Upper lobe of left lung (tissue), 6 donors: ENCODE measurements at regions not wholly inside any gene's neighbourhood (a gene's known extent, or its start where the extent isn't known, plus 50 kb on each side); places are given as distances from the start of the nearest gene placed in this dataset.

Experiments used
- ATAC-seq, 2 donors: fragments of 200-7000 bp; cut with Tn5 transposase; one replicate each; pipeline ENCODE4 v1.9.1; 2022; ENCODE audit warnings: mild to moderate bottlenecking in 2 of 2, moderate library complexity in 2 of 2; ENCODE audit not compliant: low FRiP score in 2 of 2
- DNase-seq, 2 donors: peaks; one replicate each; pipeline ENCODE4 v3.0.0-alpha.2; 2019 to 2020
- H3K27ac ChIP-seq, 4 donors: fragments of 200-600 bp; sonication (generic); one replicate each; pipeline ENCODE4 v1.5.1; 2016 to 2019
- H3K27me3 ChIP-seq, 4 donors: fragments of 200-600 bp; sonication (generic); one replicate each; pipeline ENCODE4 v1.5.1; 2017 to 2019
- H3K36me3 ChIP-seq, 4 donors: fragments of 200-600 bp; sonication (generic); one replicate each; pipeline ENCODE4 v1.5.1; 2016 to 2019
- H3K4me1 ChIP-seq, 4 donors: fragments of 200-600 bp; sonication (generic); one replicate each; pipeline ENCODE4 v1.5.1; 2018 to 2019
- H3K4me3 ChIP-seq, 4 donors: fragments of 200-600 bp; sonication (generic); one replicate each; pipeline ENCODE4 v1.5.1; 2017 to 2019; ENCODE audit warnings: mild to moderate bottlenecking in 2 of 4, moderate library complexity in 1 of 4
- H3K9me3 ChIP-seq, 4 donors: fragments of 200-600 bp; sonication (generic); one replicate each; pipeline ENCODE4 v1.5.1; 2018 to 2019
- EP300 ChIP-seq, 4 donors: sonication (generic); formaldehyde crosslinking; IDR thresholded peaks; one replicate each; pipeline ENCODE4 v1.5.1; 2017; ENCODE audit warnings: antibody characterized with exemption in 4 of 4, control low read depth in 2 of 4
- POLR2A ChIP-seq, 4 donors: fragments of 450-650 bp; IDR thresholded peaks; one replicate each; pipeline ENCODE4 v1.5.1; 2016 to 2017; ENCODE audit warnings: antibody characterized with exemption in 4 of 4, mild to moderate bottlenecking in 2 of 4
- POLR2AphosphoS5 ChIP-seq, 2 donors: sonication (generic); formaldehyde crosslinking; IDR thresholded peaks; one replicate each; pipeline ENCODE4 v1.5.1; 2017; ENCODE audit warnings: antibody characterized with exemption in 2 of 2
- WGBS, 2 donors: methylation state at CpG; one replicate each; pipeline ENCODE4 v1.1.5; 2017 to 2018; 5-methylcytosine and 5-hydroxymethylcytosine counted together
- TF ChIP-seq, protein P1 (sequence below), 6 experiments: fragments of 450-650 bp in 4 of 6; fragments of 200-600 bp in 2 of 6; sonication (generic) in 2 of 6; IDR thresholded peaks; one replicate each; pipeline ENCODE4 v1.5.1; 2016 to 2019; ENCODE audit warnings: antibody characterized with exemption in 6 of 6
- donor health status: DM: no; HTN: no; CAD: no; lungs with moderate emphysema.
- donor health status: DM: no; HTN: yes; CAD: no; lungs with severe emphysema.

DNA sequence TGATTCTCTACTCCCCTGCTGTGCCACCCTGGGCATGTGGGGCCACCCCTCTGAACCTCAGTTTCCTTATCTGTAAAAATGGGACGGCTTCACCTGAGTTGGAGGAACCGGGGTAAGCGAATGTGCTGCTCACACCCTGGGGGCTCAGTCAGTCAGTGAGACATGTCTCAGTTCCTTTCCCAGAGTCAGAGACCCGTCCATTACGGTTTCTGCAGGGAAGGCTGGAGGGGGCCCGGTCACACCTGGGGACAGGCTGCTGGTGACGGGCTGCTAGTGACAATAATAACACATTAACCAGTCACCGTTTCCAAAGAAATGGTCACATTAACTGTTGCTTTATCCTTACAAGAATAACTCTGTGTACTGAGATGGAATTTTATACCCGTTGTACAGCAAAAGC, 282.4 kb downstream of the NSG2 start:
- Histone ChIP-seq H3K4me3 (no peak overlapping the region), H3K27me3 (no peaks in the 10 kb centered on the region), H3K4me1 (peaks cover 0 to 4% (median 0%) of the 10 kb centered on the region in 4 donors), H3K36me3 (no peaks in the 10 kb centered on the region), H3K27ac (no peak overlapping the region), H3K9me3 (no peaks in the 10 kb centered on the region)
- 88 to 89% methylated on average over 9 of the region's 9 CpGs for WGBS, 2 donors
- TF ChIP-seq, protein P1, sequence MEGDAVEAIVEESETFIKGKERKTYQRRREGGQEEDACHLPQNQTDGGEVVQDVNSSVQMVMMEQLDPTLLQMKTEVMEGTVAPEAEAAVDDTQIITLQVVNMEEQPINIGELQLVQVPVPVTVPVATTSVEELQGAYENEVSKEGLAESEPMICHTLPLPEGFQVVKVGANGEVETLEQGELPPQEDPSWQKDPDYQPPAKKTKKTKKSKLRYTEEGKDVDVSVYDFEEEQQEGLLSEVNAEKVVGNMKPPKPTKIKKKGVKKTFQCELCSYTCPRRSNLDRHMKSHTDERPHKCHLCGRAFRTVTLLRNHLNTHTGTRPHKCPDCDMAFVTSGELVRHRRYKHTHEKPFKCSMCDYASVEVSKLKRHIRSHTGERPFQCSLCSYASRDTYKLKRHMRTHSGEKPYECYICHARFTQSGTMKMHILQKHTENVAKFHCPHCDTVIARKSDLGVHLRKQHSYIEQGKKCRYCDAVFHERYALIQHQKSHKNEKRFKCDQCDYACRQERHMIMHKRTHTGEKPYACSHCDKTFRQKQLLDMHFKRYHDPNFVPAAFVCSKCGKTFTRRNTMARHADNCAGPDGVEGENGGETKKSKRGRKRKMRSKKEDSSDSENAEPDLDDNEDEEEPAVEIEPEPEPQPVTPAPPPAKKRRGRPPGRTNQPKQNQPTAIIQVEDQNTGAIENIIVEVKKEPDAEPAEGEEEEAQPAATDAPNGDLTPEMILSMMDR (IDR thresholded peaks at IDR 0.05): no peak
- TF ChIP-seq POLR2A (IDR thresholded peaks at IDR 0.05) (no peak), EP300 (IDR thresholded peaks at IDR 0.05) (no peak), POLR2AphosphoS5 (IDR thresholded peaks at IDR 0.05) (no peak)
- no peak for DNase-seq
- ATAC-seq: no peak

DNA sequence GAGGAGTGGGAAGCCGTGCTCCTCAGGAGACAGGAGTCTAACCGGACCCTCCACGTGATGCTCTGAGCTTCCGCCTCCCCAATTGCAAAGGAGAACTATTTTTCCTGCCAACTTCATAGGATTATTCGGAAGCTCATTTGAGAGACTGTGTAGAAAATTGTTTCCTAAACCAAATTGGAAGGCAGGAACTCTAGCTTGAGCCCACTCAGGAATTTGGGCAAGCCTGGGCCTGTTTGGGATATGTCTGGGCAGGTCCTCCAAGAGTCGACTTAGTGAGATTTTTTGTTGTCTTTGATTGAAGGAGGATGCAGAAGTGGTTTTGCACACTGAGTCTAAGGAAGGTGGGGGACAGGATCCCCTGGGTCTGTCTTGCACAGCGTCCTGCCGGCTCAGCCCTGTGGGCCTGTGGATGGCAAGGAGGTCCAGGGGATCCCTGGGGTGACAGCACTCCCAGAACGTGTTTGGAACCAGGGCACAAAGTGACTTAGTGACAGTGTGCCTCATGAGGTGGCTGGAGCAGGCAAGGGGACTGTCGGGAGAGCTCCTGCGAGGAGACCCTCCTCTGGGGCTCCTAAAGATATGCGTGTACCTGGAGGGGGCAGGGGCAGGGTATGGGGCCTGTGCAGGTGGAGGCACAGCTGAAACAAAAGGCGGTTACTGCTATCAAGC, 283.3 kb downstream of the NSG2 start:
- 72 to 74% methylated on average over 13 of the region's 13 CpGs for WGBS, 2 donors
- Histone ChIP-seq H3K9me3 (no peaks in the 10 kb centered on the region), H3K27ac (no peak overlapping the region), H3K4me3 (no peak overlapping the region), H3K4me1 (peaks cover 0 to 4% (median 0%) of the 10 kb centered on the region in 4 donors), H3K27me3 (no peaks in the 10 kb centered on the region), H3K36me3 (no peaks in the 10 kb centered on the region)
- TF ChIP-seq POLR2AphosphoS5 (IDR thresholded peaks at IDR 0.05) (no peak), EP300 (IDR thresholded peaks at IDR 0.05) (no peak), POLR2A (IDR thresholded peaks at IDR 0.05) (no peak)
- TF ChIP-seq, protein P1 (IDR thresholded peaks at IDR 0.05): no peak
- DNase-seq (no peak), ATAC-seq (no peak)

DNA sequence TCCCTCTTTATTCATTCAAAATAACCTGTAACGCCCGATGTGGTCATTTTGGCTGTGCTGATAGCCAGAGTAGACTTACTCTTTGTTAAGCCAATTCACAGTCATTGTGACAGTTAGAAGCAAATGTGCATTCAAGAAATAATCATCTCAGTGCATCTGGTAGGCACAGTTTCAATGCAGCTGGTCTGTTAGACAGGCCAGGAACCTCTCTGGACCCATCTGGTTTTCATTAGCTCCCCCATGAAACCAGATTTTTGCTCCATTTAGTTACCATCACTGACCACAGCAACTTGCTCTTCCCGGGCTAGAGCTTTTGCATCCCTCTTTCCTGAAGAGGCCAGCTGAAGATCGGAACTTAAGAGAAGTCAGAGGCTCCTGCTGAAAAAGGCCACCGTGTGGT, 284.2 kb downstream of the NSG2 start:
- DNase-seq (no peak), ATAC-seq (peak in 1 of 2 donors; percentile 63)
- Histone ChIP-seq H3K36me3 (no peaks in the 10 kb centered on the region), H3K9me3 (no peaks in the 10 kb centered on the region), H3K27ac (no peak overlapping the region), H3K4me3 (no peak overlapping the region), H3K27me3 (no peaks in the 10 kb centered on the region), H3K4me1 (no peaks in the 10 kb centered on the region)
- WGBS, 2 donors: 68 to 74% methylated on average over 5 of the region's 5 CpGs
- TF ChIP-seq, protein P1 (IDR thresholded peaks at IDR 0.05): no peak
- no peak for TF ChIP-seq POLR2AphosphoS5 (IDR thresholded peaks at IDR 0.05)
- no peak for TF ChIP-seq POLR2A (IDR thresholded peaks at IDR 0.05)

DNA sequence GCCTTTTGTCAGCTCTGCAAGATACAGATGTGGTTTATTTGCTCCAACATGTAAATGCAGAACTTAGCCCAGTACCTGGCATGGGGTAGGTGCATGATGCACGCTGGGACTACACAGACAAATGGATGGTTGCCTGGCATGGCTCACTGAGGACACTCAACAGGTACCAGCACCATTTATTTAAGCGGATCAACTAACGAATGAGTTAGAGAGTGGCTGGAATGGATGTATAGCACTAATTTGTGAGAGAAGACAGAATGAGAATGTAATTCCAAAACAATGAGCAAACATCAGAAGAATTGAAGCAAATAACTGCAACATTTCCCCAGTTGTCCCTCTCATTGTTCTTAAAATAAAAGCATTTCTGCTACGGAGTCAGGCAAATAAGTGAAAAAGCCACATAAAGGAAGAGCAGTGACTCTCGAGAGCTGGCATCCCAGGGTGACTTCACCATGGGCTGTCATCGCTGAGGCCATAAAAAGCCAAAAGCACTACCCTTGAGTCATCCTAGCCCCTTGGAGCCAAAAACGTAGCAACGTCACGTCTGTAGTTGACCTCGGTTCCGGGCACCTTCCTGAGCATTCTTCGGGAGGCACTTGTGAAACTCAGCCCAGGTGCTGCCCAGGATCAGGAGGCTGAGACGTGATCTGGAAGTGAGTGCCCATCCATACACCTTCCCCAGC, 290.3 kb downstream of the NSG2 start:
- ATAC-seq: no peak
- DNase-seq: no peak
- Histone ChIP-seq H3K4me1 (no peaks in the 10 kb centered on the region), H3K9me3 (no peaks in the 10 kb centered on the region), H3K4me3 (no peak overlapping the region), H3K36me3 (no peaks in the 10 kb centered on the region), H3K27ac (no peak overlapping the region), H3K27me3 (no peaks in the 10 kb centered on the region)
- 77 to 87% methylated on average over 13 of the region's 13 CpGs for WGBS, 2 donors
- no peak for TF ChIP-seq POLR2A (IDR thresholded peaks at IDR 0.05)
- no peak for TF ChIP-seq EP300 (IDR thresholded peaks at IDR 0.05)
- TF ChIP-seq, protein P1 (IDR thresholded peaks at IDR 0.05): no peak
- no peak for TF ChIP-seq POLR2AphosphoS5 (IDR thresholded peaks at IDR 0.05)

DNA sequence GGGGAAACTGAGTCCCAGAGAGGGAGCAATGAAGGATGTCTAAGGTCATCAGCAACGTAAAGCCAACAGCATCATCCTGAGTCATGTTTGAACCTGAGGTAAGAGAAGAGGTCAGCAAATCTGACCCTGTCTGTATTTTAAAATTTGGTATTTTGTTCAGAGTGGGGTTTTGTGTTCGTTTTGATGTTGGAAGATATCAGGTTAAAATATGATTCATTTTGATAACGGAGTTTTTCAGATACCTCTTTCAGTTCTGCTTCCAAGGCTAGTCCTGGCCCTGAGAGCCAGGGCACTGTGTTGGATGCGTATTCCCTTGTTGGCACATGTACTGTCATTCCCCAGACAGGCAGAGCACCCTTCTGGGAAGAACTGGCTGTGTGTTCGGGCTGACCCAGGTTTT, 291.0 kb downstream of the NSG2 start:
- no peaks in the 10 kb centered on the region for H3K36me3 ChIP-seq
- ATAC-seq: no peak
- no peak for DNase-seq
- no peaks in the 10 kb centered on the region for H3K27me3 ChIP-seq
- H3K4me1 ChIP-seq: no peaks in the 10 kb centered on the region
- H3K4me3 ChIP-seq: no peak overlapping the region
- 68 to 76% methylated on average over 5 of the region's 5 CpGs for WGBS, 2 donors
- H3K27ac ChIP-seq: no peak overlapping the region
- TF ChIP-seq POLR2AphosphoS5 (IDR thresholded peaks at IDR 0.05) (no peak), EP300 (IDR thresholded peaks at IDR 0.05) (no peak), POLR2A (IDR thresholded peaks at IDR 0.05) (no peak)
- TF ChIP-seq, protein P1 (IDR thresholded peaks at IDR 0.05): no peak
- H3K9me3 ChIP-seq: no peaks in the 10 kb centered on the region
